ENCODE measurements at regions not wholly inside any gene's neighbourhood (a gene's known extent, or its start where the extent isn't known, plus 50 kb on each side); places are given as distances from the start of the nearest gene placed in this dataset.
"Not testable (repeated sequence)": the region's sequence is repeated elsewhere in the genome, so short reads cannot be mapped to it uniquely, and the experiment has no call there.

GRCh38 chr13:65275838-65276630 lies 1954.1 kb downstream of the PCDH9 start:
- CTCF ChIA-PET = interaction anchor here (1.2 kb wide), 1 partner anchor 12 kb away, joined by 4 read pairs; no protein-coding TSS in a partner anchor

DNA sequence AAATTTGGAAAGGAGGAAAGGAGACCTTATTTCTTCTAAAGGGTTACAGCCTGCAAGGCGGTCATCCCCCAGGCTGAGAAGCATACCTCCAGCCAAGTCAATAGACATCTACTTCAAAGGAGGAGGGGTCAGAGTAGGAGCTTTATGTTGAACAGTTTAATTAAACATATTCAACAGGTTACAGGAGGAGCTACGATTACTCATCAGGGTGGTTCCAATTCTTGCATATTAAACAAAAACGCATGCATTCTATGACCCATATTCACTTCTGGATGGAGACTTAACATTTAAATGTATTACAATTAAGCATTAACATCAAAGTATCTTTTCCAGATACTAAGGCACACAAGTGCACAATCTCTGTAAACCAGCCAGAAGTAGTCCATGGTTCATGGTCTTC lies 1955.0 kb downstream of the PCDH9 start:
- POLR2A ChIA-PET = no interaction called here

More at GRCh38 chr13:65275838-65276630, 1954.1 kb downstream of the PCDH9 start:
- no peak for TF ChIP-seq CTCF (IDR thresholded peaks at IDR 0.05; ENCODE audit: control extremely low read depth, extremely low read depth, low read depth, missing control alignments)
- POLR2A ChIA-PET = no interaction called here
- DNase-seq (ENCODE audit: extremely low spot score) = no peak

GRCh38 chr13:65273811-65274420 lies 1956.2 kb downstream of the PCDH9 start:
- POLR2A ChIA-PET; CTCF ChIA-PET; DNase-seq (ENCODE audit: extremely low spot score): not testable (repeated sequence)

More for the DNA sequence above, 1955.0 kb downstream of the PCDH9 start:
- no peak for TF ChIP-seq CTCF (IDR thresholded peaks at IDR 0.05; ENCODE audit: control extremely low read depth, extremely low read depth, low read depth, missing control alignments)
- no peak for DNase-seq (ENCODE audit: extremely low spot score)
- CTCF ChIA-PET = no interaction called here

- ChIA-PET POLR2A (no interaction called here), CTCF (no interaction called here)
- no peak for TF ChIP-seq CTCF (IDR thresholded peaks at IDR 0.05; ENCODE audit: control extremely low read depth, extremely low read depth, low read depth, missing control alignments)
- no peak for DNase-seq (ENCODE audit: extremely low spot score)
Observed at GRCh38 chr13:65268009-65268408, 1962.1 kb downstream of the PCDH9 start.

- ChIA-PET POLR2A (no interaction called here), CTCF (no interaction called here)
Observed at GRCh38 chr13:65265988-65266387, 1964.1 kb downstream of the PCDH9 start.

DNA sequence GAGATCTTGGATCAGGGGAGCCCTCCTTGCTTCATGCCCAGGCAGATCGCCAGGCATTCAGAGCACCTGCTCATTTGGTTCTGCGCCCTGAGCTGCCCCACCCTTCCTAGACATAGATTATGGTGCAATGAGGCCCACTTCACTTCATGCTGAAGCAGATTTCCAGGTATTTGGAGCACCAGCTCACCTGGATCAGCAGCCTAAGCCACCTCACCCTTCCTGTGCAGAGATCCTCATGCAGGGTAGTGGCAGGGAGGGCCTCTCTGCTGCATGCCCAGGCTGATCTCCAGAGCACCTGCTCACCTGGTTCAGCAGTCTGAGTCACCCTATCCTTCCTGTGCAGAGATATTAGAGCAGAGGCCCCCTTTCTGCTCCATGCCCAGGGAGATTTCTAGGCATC lies 1966.1 kb downstream of the PCDH9 start:
- CTCF ChIA-PET = no interaction called here
- DNase-seq (ENCODE audit: extremely low spot score) = no peak
- POLR2A ChIA-PET = no interaction called here
- no peak for TF ChIP-seq CTCF (IDR thresholded peaks at IDR 0.05; ENCODE audit: control extremely low read depth, extremely low read depth, low read depth, missing control alignments)

More at GRCh38 chr13:65265988-65266387, 1964.1 kb downstream of the PCDH9 start:
- no peak for DNase-seq (ENCODE audit: extremely low spot score)
- TF ChIP-seq CTCF (IDR thresholded peaks at IDR 0.05; ENCODE audit: control extremely low read depth, extremely low read depth, low read depth, missing control alignments) = no peak
